Upper lobe of right lung (tissue), 1 donor: ENCODE measurements at regions not wholly inside any gene's neighbourhood (a gene's known extent, or its start where the extent isn't known, plus 50 kb on each side); places are given as distances from the start of the nearest gene placed in this dataset.
A peak's percentile ranks its signal among the peaks of the same experiment; 100 is the strongest.

Experiments used
- ATAC-seq: fragments of 200-7000 bp; cut with Tn5 transposase; one replicate; pipeline ENCODE4 v1.9.1; 2020; ENCODE audit warnings: mild to moderate bottlenecking, moderate library complexity
- DNase-seq: peaks from one replicate; pipeline ENCODE4 v3.0.0-alpha.2; 2020
- H3K27ac ChIP-seq: fragments of 200-600 bp; one replicate; pipeline ENCODE4 v1.8.0; 2022
- H3K27me3 ChIP-seq: fragments of 200-600 bp; one replicate; pipeline ENCODE4 v1.8.0; 2022; ENCODE audit warnings: mild to moderate bottlenecking
- H3K36me3 ChIP-seq: fragments of 200-600 bp; one replicate; pipeline ENCODE4 v1.8.0; 2022
- H3K4me1 ChIP-seq: fragments of 200-600 bp; one replicate; pipeline ENCODE4 v1.8.0; 2022
- H3K4me3 ChIP-seq: fragments of 200-600 bp; one replicate; pipeline ENCODE4 v1.8.0; 2022; ENCODE audit warnings: mild to moderate bottlenecking
- H3K9me3 ChIP-seq: fragments of 200-600 bp; one replicate; pipeline ENCODE4 v1.8.0; 2022
- CTCF ChIP-seq: fragments of 200-600 bp; IDR thresholded peaks from one replicate; pipeline ENCODE4 v1.8.0; 2022; ENCODE audit warnings: antibody characterized with exemption
- intact Hi-C: fragments of 100-400 bp; cut with DNase I; formaldehyde crosslinking; loops from one replicate; pipeline ENCODE4 v1.11.0; 2022
- donor health status: DM: no; HTN: yes; CAD: no; lungs with severe emphysema.

GRCh38 chr3:152656214-152656971, 178.5 kb upstream of the P2RY1 start:
- intact Hi-C loops: no loop called here

DNA sequence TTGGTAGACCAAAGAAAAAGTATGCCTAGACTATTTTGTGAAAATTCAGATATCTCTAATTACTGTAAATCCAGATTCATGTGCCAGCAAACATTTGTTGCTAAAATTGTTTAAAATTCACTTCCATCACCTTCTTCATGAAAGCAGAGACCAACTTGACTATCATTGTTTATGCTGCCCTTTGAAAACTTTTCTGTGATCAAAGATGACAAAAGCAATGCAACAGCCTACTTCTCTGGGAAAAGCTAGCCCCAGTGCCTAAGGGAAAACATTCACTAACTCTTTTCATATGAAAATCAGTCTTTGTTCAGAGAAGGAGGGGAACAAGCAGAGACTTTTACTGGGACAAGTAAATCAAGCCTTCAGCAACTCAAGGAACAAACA, 178.0 kb upstream of the P2RY1 start:
- Histone ChIP-seq H3K27ac (no peak overlapping the region), H3K27me3 (no peaks in the 10 kb centered on the region), H3K4me1 (peaks cover 9% of the 10 kb centered on the region), H3K36me3 (no peaks in the 10 kb centered on the region), H3K4me3 (peak overlapping the region; percentile 2), H3K9me3 (no peaks in the 10 kb centered on the region)
- ATAC-seq (no peak), DNase-seq (no peak)
- no peak for TF ChIP-seq CTCF
- intact Hi-C loops: no loop called here

More at GRCh38 chr3:152656214-152656971, 178.5 kb upstream of the P2RY1 start:
- no peaks in the 10 kb centered on the region for H3K9me3 ChIP-seq
- no peaks in the 10 kb centered on the region for H3K36me3 ChIP-seq
- H3K4me3 ChIP-seq: peak overlapping the region; percentile 2
- no peak overlapping the region for H3K27ac ChIP-seq
- no peak for TF ChIP-seq CTCF
- ATAC-seq (peak; percentile 58), DNase-seq (no peak)
- H3K4me1 ChIP-seq: peaks cover 9% of the 10 kb centered on the region
- H3K27me3 ChIP-seq: no peaks in the 10 kb centered on the region

- no peak for ATAC-seq
- intact Hi-C loops: no loop called here
- DNase-seq: no peak
- TF ChIP-seq CTCF: no peak
- Histone ChIP-seq H3K4me1 (peaks cover 9% of the 10 kb centered on the region), H3K9me3 (no peaks in the 10 kb centered on the region), H3K36me3 (no peaks in the 10 kb centered on the region), H3K4me3 (no peak overlapping the region), H3K27ac (no peak overlapping the region), H3K27me3 (no peaks in the 10 kb centered on the region)
Measured at GRCh38 chr3:152658977-152659720, 175.8 kb upstream of the P2RY1 start.

DNA sequence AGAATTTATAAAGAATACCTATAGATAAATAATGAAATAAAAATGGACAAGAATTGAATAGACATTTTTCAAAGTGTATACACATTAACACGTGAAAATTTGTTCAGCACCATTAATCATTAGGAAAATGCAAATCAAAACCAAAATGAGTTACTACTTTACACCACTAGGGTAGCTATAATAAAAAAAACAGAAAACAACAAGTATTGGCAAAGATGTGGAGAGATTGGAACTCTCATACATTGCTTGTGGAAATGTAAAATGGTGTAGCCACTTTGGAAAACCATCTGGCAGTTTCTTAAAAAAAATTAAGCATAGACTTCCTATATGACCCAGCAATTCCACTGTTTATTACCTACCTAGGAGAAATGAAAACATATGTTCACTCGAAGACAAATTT, 172.8 kb upstream of the P2RY1 start:
- Histone ChIP-seq H3K9me3 (no peaks in the 10 kb centered on the region), H3K36me3 (no peaks in the 10 kb centered on the region), H3K4me1 (peaks cover 4% of the 10 kb centered on the region), H3K27ac (no peak overlapping the region), H3K27me3 (no peaks in the 10 kb centered on the region), H3K4me3 (no peak overlapping the region)
- no peak for DNase-seq
- no peak for TF ChIP-seq CTCF
- intact Hi-C loops: no loop called here
- no peak for ATAC-seq

- intact Hi-C loops: no loop called here
- Histone ChIP-seq H3K9me3 (no peaks in the 10 kb centered on the region), H3K36me3 (no peaks in the 10 kb centered on the region), H3K4me1 (peaks cover 3% of the 10 kb centered on the region), H3K27me3 (no peaks in the 10 kb centered on the region), H3K27ac (no peak overlapping the region), H3K4me3 (no peak overlapping the region)
- ATAC-seq (no peak), DNase-seq (no peak)
- no peak for TF ChIP-seq CTCF
Measured at GRCh38 chr3:152664766-152665165, 170.2 kb upstream of the P2RY1 start.
